ENCODE measurements at regions not wholly inside any gene's neighbourhood (a gene's known extent, or its start where the extent isn't known, plus 50 kb on each side); places are given as distances from the start of the nearest gene placed in this dataset.

GRCh38 chr1:244989813-244990212 is 125.5 kb upstream of the HNRNPU start:
- H3K27me3 Mint-ChIP-seq = no peaks in the 10 kb centered on the region
- no peak overlapping the region for H3K27ac Mint-ChIP-seq

GRCh38 chr1:244988521-244988920 is 124.2 kb upstream of the HNRNPU start:
- Mint-ChIP-seq H3K27me3 (no peaks in the 10 kb centered on the region), H3K36me3 (ENCODE audit: low read depth) (no peaks in the 10 kb centered on the region), H3K9me3 (no peaks in the 10 kb centered on the region), H3K4me1 (ENCODE audit: low read depth) (peaks cover 12% of the 10 kb centered on the region), H3K27ac (no peak overlapping the region), H3K4me3 (no peak overlapping the region)

More at GRCh38 chr1:244989813-244990212, 125.5 kb upstream of the HNRNPU start:
- Mint-ChIP-seq H3K9me3 (no peaks in the 10 kb centered on the region), H3K4me1 (ENCODE audit: low read depth) (peaks cover 12% of the 10 kb centered on the region), H3K4me3 (no peak overlapping the region), H3K36me3 (ENCODE audit: low read depth) (no peaks in the 10 kb centered on the region)

GRCh38 chr1:244980605-244981004 is 116.3 kb upstream of the HNRNPU start:
- no peaks in the 10 kb centered on the region for H3K36me3 Mint-ChIP-seq (ENCODE audit: low read depth)
- no peaks in the 10 kb centered on the region for H3K4me1 Mint-ChIP-seq (ENCODE audit: low read depth)
- H3K27me3 Mint-ChIP-seq = no peaks in the 10 kb centered on the region
- H3K4me3 Mint-ChIP-seq = no peak overlapping the region
- H3K9me3 Mint-ChIP-seq = no peaks in the 10 kb centered on the region
- no peak overlapping the region for H3K27ac Mint-ChIP-seq

GRCh38 chr1:244974550-244974949 is 110.2 kb upstream of the HNRNPU start:
- H3K4me3 Mint-ChIP-seq = no peak overlapping the region
- no peak overlapping the region for H3K27ac Mint-ChIP-seq
- H3K4me1 Mint-ChIP-seq (ENCODE audit: low read depth) = peaks cover 13% of the 10 kb centered on the region
- no peaks in the 10 kb centered on the region for H3K27me3 Mint-ChIP-seq
- no peaks in the 10 kb centered on the region for H3K36me3 Mint-ChIP-seq (ENCODE audit: low read depth)
- H3K9me3 Mint-ChIP-seq = no peaks in the 10 kb centered on the region

GRCh38 chr1:244974106-244974505 is 109.8 kb upstream of the HNRNPU start:
- Mint-ChIP-seq H3K4me3 (no peak overlapping the region), H3K36me3 (ENCODE audit: low read depth) (no peaks in the 10 kb centered on the region), H3K9me3 (no peaks in the 10 kb centered on the region), H3K27ac (no peak overlapping the region), H3K4me1 (ENCODE audit: low read depth) (peaks cover 17% of the 10 kb centered on the region), H3K27me3 (no peaks in the 10 kb centered on the region)

GRCh38 chr1:244971552-244972216 is 107.3 kb upstream of the HNRNPU start:
- Mint-ChIP-seq H3K4me3 (peak overlapping the region; percentile 92), H3K9me3 (no peaks in the 10 kb centered on the region), H3K36me3 (ENCODE audit: low read depth) (no peaks in the 10 kb centered on the region), H3K4me1 (ENCODE audit: low read depth) (peaks cover 23% of the 10 kb centered on the region), H3K27ac (peak overlapping the region; percentile 97), H3K27me3 (no peaks in the 10 kb centered on the region)

- H3K27me3 Mint-ChIP-seq = no peaks in the 10 kb centered on the region
- H3K4me1 Mint-ChIP-seq (ENCODE audit: low read depth) = peaks cover 23% of the 10 kb centered on the region
- H3K4me3 Mint-ChIP-seq = peak overlapping the region; percentile 92
- no peaks in the 10 kb centered on the region for H3K36me3 Mint-ChIP-seq (ENCODE audit: low read depth)
- no peaks in the 10 kb centered on the region for H3K9me3 Mint-ChIP-seq
- peak overlapping the region; percentile 97 for H3K27ac Mint-ChIP-seq
These were observed 106.6 kb upstream of the HNRNPU start for GRCh38 chr1:244970744-244971551.

- Mint-ChIP-seq H3K4me1 (ENCODE audit: low read depth) (peaks cover 23% of the 10 kb centered on the region), H3K27me3 (no peaks in the 10 kb centered on the region), H3K36me3 (ENCODE audit: low read depth) (no peaks in the 10 kb centered on the region), H3K4me3 (peak overlapping the region; percentile 94), H3K9me3 (no peaks in the 10 kb centered on the region), H3K27ac (peak overlapping the region; percentile 97)
These were observed 105.9 kb upstream of the HNRNPU start for GRCh38 chr1:244970236-244970743.

- H3K36me3 Mint-ChIP-seq (ENCODE audit: low read depth) = no peaks in the 10 kb centered on the region
- H3K27ac Mint-ChIP-seq = peak overlapping the region; percentile 96
- H3K4me3 Mint-ChIP-seq = peak overlapping the region; percentile 94
- H3K9me3 Mint-ChIP-seq = no peaks in the 10 kb centered on the region
- no peaks in the 10 kb centered on the region for H3K27me3 Mint-ChIP-seq
- peaks cover 24% of the 10 kb centered on the region for H3K4me1 Mint-ChIP-seq (ENCODE audit: low read depth)
These were observed 105.3 kb upstream of the HNRNPU start for GRCh38 chr1:244969355-244970235.

GRCh38 chr1:244968881-244969280 is 104.5 kb upstream of the HNRNPU start:
- peak overlapping the region; percentile 72 for H3K27ac Mint-ChIP-seq
- no peaks in the 10 kb centered on the region for H3K27me3 Mint-ChIP-seq
- no peaks in the 10 kb centered on the region for H3K9me3 Mint-ChIP-seq
- H3K4me1 Mint-ChIP-seq (ENCODE audit: low read depth) = peaks cover 31% of the 10 kb centered on the region
- no peaks in the 10 kb centered on the region for H3K36me3 Mint-ChIP-seq (ENCODE audit: low read depth)
- H3K4me3 Mint-ChIP-seq = peak overlapping the region; percentile 22

- Mint-ChIP-seq H3K36me3 (ENCODE audit: low read depth) (no peaks in the 10 kb centered on the region), H3K4me3 (peak overlapping the region; percentile 22), H3K4me1 (ENCODE audit: low read depth) (peaks cover 35% of the 10 kb centered on the region), H3K9me3 (no peaks in the 10 kb centered on the region), H3K27me3 (no peaks in the 10 kb centered on the region), H3K27ac (peak overlapping the region; percentile 72)
These were observed 104.1 kb upstream of the HNRNPU start for GRCh38 chr1:244968471-244968871.

- Mint-ChIP-seq H3K4me1 (ENCODE audit: low read depth) (peaks cover 35% of the 10 kb centered on the region), H3K27me3 (no peaks in the 10 kb centered on the region), H3K36me3 (ENCODE audit: low read depth) (no peaks in the 10 kb centered on the region), H3K4me3 (no peak overlapping the region), H3K9me3 (no peaks in the 10 kb centered on the region), H3K27ac (no peak overlapping the region)
These were observed 102.8 kb upstream of the HNRNPU start for GRCh38 chr1:244967159-244967558.

- Mint-ChIP-seq H3K4me3 (no peak overlapping the region), H3K9me3 (no peaks in the 10 kb centered on the region), H3K27me3 (no peaks in the 10 kb centered on the region), H3K27ac (no peak overlapping the region), H3K36me3 (ENCODE audit: low read depth) (no peaks in the 10 kb centered on the region), H3K4me1 (ENCODE audit: low read depth) (peaks cover 26% of the 10 kb centered on the region)
These were observed 101.1 kb upstream of the HNRNPU start for GRCh38 chr1:244965185-244966030.

All from stimulated activated naive CD8-positive, alpha-beta T cell treated with anti-CD3 and anti-CD28 coated beads, Interleukin-15, Interleukin-2, amounts not matched to agents 100 ng/mL and 50 ng/mL, for 24 hours (primary cell).